ENCODE measurements at regions not wholly inside any gene's neighbourhood (a gene's known extent, or its start where the extent isn't known, plus 50 kb on each side); places are given as distances from the start of the nearest gene placed in this dataset.

GRCh38 chr2:191476901-191477300 lies 201.0 kb upstream of the NABP1 start:
- TF ChIP-seq CTCF (conservative IDR thresholded peaks at IDR 0.05; ENCODE audit: low read depth) = no peak
- no peak for DNase-seq (ENCODE audit: low spot score)
- POLR2A ChIA-PET (ENCODE audit: low non-redundant PET) = no interaction called here
- CTCF ChIA-PET = no interaction called here
- H3K27ac ChIP-seq = no peak overlapping the region

GRCh38 chr2:191478799-191479679 lies 198.9 kb upstream of the NABP1 start:
- ChIA-PET CTCF (interaction anchor here (1.0 kb wide), 1 partner anchor 22 kb away, joined by 8 read pairs; no protein-coding TSS in a partner anchor), POLR2A (ENCODE audit: low non-redundant PET) (no interaction called here)
- no peak overlapping the region for H3K27ac ChIP-seq
- TF ChIP-seq CTCF (conservative IDR thresholded peaks at IDR 0.05; ENCODE audit: low read depth) = no peak
- DNase-seq (ENCODE audit: low spot score) = no peak

- POLR2A ChIA-PET (ENCODE audit: low non-redundant PET) = no interaction called here
- CTCF ChIA-PET = no interaction called here
- no peak for TF ChIP-seq CTCF (conservative IDR thresholded peaks at IDR 0.05; ENCODE audit: low read depth)
- no peak for DNase-seq (ENCODE audit: low spot score)
- no peak overlapping the region for H3K27ac ChIP-seq
Observed at GRCh38 chr2:191479680-191480023, 198.3 kb upstream of the NABP1 start.

GRCh38 chr2:191481305-191482070 lies 196.4 kb upstream of the NABP1 start:
- no peak overlapping the region for H3K27ac ChIP-seq
- CTCF ChIA-PET = interaction anchor here (0.6 kb wide), 1 partner anchor 404 kb away, joined by 3 read pairs; no protein-coding TSS in a partner anchor
- TF ChIP-seq CTCF (conservative IDR thresholded peaks at IDR 0.05; ENCODE audit: low read depth) = no peak
- POLR2A ChIA-PET (ENCODE audit: low non-redundant PET) = no interaction called here
- DNase-seq (ENCODE audit: low spot score) = no peak

- POLR2A ChIA-PET (ENCODE audit: low non-redundant PET) = no interaction called here
- no peak for DNase-seq (ENCODE audit: low spot score)
- CTCF ChIA-PET = interaction anchor here (0.6 kb wide), 1 partner anchor 372 kb away, joined by 3 read pairs; no protein-coding TSS in a partner anchor
Observed at GRCh38 chr2:191483117-191483516, 194.8 kb upstream of the NABP1 start.

More at GRCh38 chr2:191483117-191483516, 194.8 kb upstream of the NABP1 start:
- TF ChIP-seq CTCF (conservative IDR thresholded peaks at IDR 0.05; ENCODE audit: low read depth) = no peak
- no peak overlapping the region for H3K27ac ChIP-seq

All from RWPE1 (cell line).